GM12865 (cell line): ENCODE measurements at regions not wholly inside any gene's neighbourhood (a gene's known extent, or its start where the extent isn't known, plus 50 kb on each side); places are given as distances from the start of the nearest gene placed in this dataset.

ENCODE experiments used
- DNase-seq: peaks from one replicate; pipeline ENCODE4 v3.0.0; 2010; ENCODE audit warnings: low read depth
- H3K4me3 ChIP-seq: 2 replicates; pipeline ENCODE4 v1.5.1; 2011; ENCODE audit warnings: mild to moderate bottlenecking, low read depth, low read length, control low read depth
- CTCF ChIP-seq: IDR thresholded peaks from 2 replicates; pipeline ENCODE4 v1.5.1; 2011; ENCODE audit warnings: low read length, control low read depth, low read depth, inconsistent platforms; ENCODE audit not compliant: insufficient read depth; ENCODE audit errors: missing control alignments

- no peak for DNase-seq
- H3K4me3 ChIP-seq = no peak overlapping the region
- TF ChIP-seq CTCF = no peak
Observed at GRCh38 chr1:22398656-22399420, 52.8 kb upstream of the ZBTB40 start.

DNA sequence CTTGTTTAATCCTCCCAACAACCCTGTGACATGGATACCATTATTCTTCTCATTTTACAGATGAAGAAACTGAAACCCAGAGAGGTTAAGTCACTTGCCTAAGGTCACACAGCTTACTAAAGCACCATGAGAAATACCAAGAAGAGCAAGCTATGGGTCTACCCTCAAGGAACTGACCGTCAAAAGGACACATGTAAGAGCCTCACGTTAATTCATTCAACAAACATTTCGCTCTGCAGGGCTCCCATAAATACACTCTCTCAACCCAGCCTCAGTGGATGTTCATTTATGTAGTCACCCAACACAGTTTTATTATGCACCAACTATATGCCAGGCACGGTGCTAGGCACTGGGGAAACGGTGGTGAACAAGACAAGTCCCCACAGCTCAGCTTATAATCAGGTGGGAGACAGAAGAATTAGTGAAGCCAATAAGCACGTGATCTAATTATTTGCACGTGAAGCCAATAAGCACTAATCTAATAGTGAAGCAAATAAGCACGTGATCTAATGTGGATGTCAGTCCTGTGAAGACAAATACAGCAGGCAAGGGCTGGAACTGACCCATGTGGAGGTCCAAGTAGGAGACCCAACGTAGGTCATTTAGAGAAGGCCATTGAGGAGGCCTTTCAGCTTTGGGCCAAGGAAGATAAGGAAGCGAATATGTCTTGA is 52.1 kb upstream of the ZBTB40 start:
- H3K4me3 ChIP-seq = no peak overlapping the region
- DNase-seq = no peak
- no peak for TF ChIP-seq CTCF
